HCT116 (cell line): ENCODE measurements at regions not wholly inside any gene's neighbourhood (a gene's known extent, or its start where the extent isn't known, plus 50 kb on each side); places are given as distances from the start of the nearest gene placed in this dataset.
A peak's percentile ranks its signal among the peaks of the same experiment; 100 is the strongest.

ENCODE experiments used
- ATAC-seq: fragments of 200-7000 bp; cut with Tn5 transposase; 2 replicates; pipeline ENCODE4 v1.9.1; 2020; ENCODE audit warnings: mild to moderate bottlenecking, moderate library complexity
- BruUV-seq: library from RNA; stranded (reverse); fragments of 400-500 nt; replicated peaks from 2 replicates; lab custom pipeline; 2021; lab: Mats Ljungman, UMichigan
- CTCF ChIA-PET: fragments of 300-600 bp; sonication (Branson Sonifier 250); formaldehyde crosslinking; loops from one replicate; lab custom pipeline; 2021; ENCODE audit warnings: antibody characterized with exemption; lab: Charles Lee
- POLR2A ChIA-PET: fragments of 300-600, 350-600 bp; sonication (Branson Sonifier 250); formaldehyde crosslinking; loops from one replicate; lab custom pipeline; 2021; ENCODE audit warnings: antibody characterized with exemption; lab: Charles Lee
- RAD21 ChIA-PET, 2 experiments: fragments of 300-600 bp; sonication (Branson Sonifier 250); formaldehyde crosslinking; loops; one replicate each; lab custom pipeline; 2023; ENCODE audit warnings: low total read pairs in 2 of 2; ENCODE audit not compliant: uncharacterized antibody in 2 of 2, unreplicated experiment in 2 of 2, low non-redundant PET in 1 of 2; lab: Charles Lee
- DNase-seq: peaks from one replicate; pipeline ENCODE4 v3.0.0-alpha.2; 2010; ENCODE audit warnings: low read depth, low spot score
- H2AFZ ChIP-seq: fragments of 200-600 bp; shearing (Covaris generic), sonication (generic); 2 replicates; pipeline ENCODE4 v1.6.1; 2017; ENCODE audit warnings: low read depth, mixed run types, mixed read lengths, antibody characterized with exemption, low read length; ENCODE audit not compliant: poor library complexity, severe bottlenecking
- H3K27ac ChIP-seq: 2 replicates; pipeline ENCODE4 v1.5.1; 2012; ENCODE audit warnings: low read depth, low read length
- H3K27me3 ChIP-seq: fragments of 200-600 bp; sonication (generic); 2 replicates; pipeline ENCODE4 v1.6.1; 2016; ENCODE audit warnings: mixed run types, low read length, mixed read lengths; ENCODE audit not compliant: insufficient read depth
- H3K36me3 ChIP-seq, 2 experiments: fragments of 200-500 bp in 1 of 2; fragments of 200-600 bp in 1 of 2; sonication (Bioruptor generic) in 1 of 2; sonication (generic) in 1 of 2; 2 replicates each; pipeline versions ENCODE4 v1.5.1 to v1.6.1; 2014 to 2016; ENCODE audit warnings: low read length in 2 of 2, inconsistent platforms in 1 of 2, mixed read lengths in 1 of 2, mixed run types in 1 of 2; ENCODE audit not compliant: insufficient read depth in 2 of 2, control insufficient read depth in 1 of 2
- H3K4me1 ChIP-seq, 2 experiments: fragments of 200-600 bp in 1 of 2; sonication (generic) in 1 of 2; 2 replicates each; pipeline versions ENCODE4 v1.5.1 to v1.6.1; 2012 to 2017; ENCODE audit warnings: low read length in 2 of 2, inconsistent platforms in 1 of 2, mild to moderate bottlenecking in 1 of 2, mixed read lengths in 1 of 2, mixed run types in 1 of 2, moderate library complexity in 1 of 2; ENCODE audit not compliant: insufficient read depth in 2 of 2, control insufficient read depth in 1 of 2
- H3K4me2 ChIP-seq: fragments of 200-600 bp; sonication (generic); 2 replicates; pipeline ENCODE4 v1.6.1; 2017; ENCODE audit warnings: mixed run types, low read length, mixed read lengths
- H3K4me3 ChIP-seq, 2 experiments: fragments of 200-600 bp in 1 of 2; sonication (generic) in 1 of 2; replicated peaks in 1 of 2; 2 replicates each; pipeline ENCODE4 v1.5.1; 2011 to 2016; ENCODE audit warnings: low read length in 2 of 2, control low read depth in 1 of 2, low read depth in 1 of 2, mild to moderate bottlenecking in 1 of 2, mixed read lengths in 1 of 2, mixed run types in 1 of 2
- H3K79me2 ChIP-seq: fragments of 200-600 bp; sonication (generic); 2 replicates; pipeline ENCODE4 v1.6.1; 2017; ENCODE audit warnings: mild to moderate bottlenecking, mixed run types, low read length, moderate library complexity, mixed read lengths; ENCODE audit not compliant: insufficient read depth
- H3K9ac ChIP-seq: fragments of 200-600 bp; sonication (generic); 2 replicates; pipeline ENCODE4 v1.6.1; 2016; ENCODE audit warnings: low read length, mixed read lengths
- H3K9me2 ChIP-seq: fragments of 200-600 bp; sonication (generic), shearing (Covaris generic); 2 replicates; pipeline ENCODE4 v1.6.1; 2017; ENCODE audit warnings: mixed run types, mild to moderate bottlenecking, moderate library complexity; ENCODE audit not compliant: insufficient read depth
- H3K9me3 ChIP-seq, 2 experiments: fragments of 200-500 bp in 1 of 2; fragments of 200-600 bp in 1 of 2; sonication (Bioruptor generic) in 1 of 2; sonication (generic) in 1 of 2; 2 replicates each; pipeline ENCODE4 v1.6.1; 2014 to 2017; ENCODE audit warnings: low read length in 2 of 2, mixed read lengths in 2 of 2, inconsistent platforms in 1 of 2, low read depth in 1 of 2, mild to moderate bottlenecking in 1 of 2, mixed run types in 1 of 2, moderate library complexity in 1 of 2; ENCODE audit not compliant: control insufficient read depth in 1 of 2, insufficient read depth in 1 of 2
- H4K20me1 ChIP-seq: fragments of 200-600 bp; sonication (generic), shearing (Covaris generic); 2 replicates; pipeline ENCODE4 v1.6.1; 2017; ENCODE audit warnings: mixed run types, mild to moderate bottlenecking, moderate library complexity; ENCODE audit not compliant: insufficient read depth
- CBX3 ChIP-seq: IDR thresholded peaks from 2 replicates; pipeline ENCODE4 v1.6.1; 2012; ENCODE audit warnings: low read depth
- CEBPB ChIP-seq: IDR thresholded peaks from 2 replicates; pipeline ENCODE4 v1.6.1; 2012; ENCODE audit warnings: low read depth
- CTCF ChIP-seq, 3 experiments: fragments of 200-600 bp in 1 of 3; sonication (generic) in 1 of 3; IDR thresholded peaks in 2 of 3; conservative IDR thresholded peaks in 1 of 3; 2 replicates each; pipeline ENCODE4 v1.5.1; 2012 to 2017; ENCODE audit warnings: low read depth in 2 of 3, low read length in 2 of 3, antibody characterized with exemption in 1 of 3, borderline replicate concordance in 1 of 3, control low read depth in 1 of 3, mild to moderate bottlenecking in 1 of 3, mixed read lengths in 1 of 3, mixed run types in 1 of 3, moderate library complexity in 1 of 3; ENCODE audit not compliant: insufficient read depth in 1 of 3
- EGR1 ChIP-seq: IDR thresholded peaks from 2 replicates; pipeline ENCODE4 v1.6.1; 2012; ENCODE audit warnings: low read depth
- ELF1 ChIP-seq: IDR thresholded peaks from 2 replicates; pipeline ENCODE4 v1.6.1; 2012; ENCODE audit warnings: low read depth, borderline replicate concordance
- EZH2 ChIP-seq: fragments of 200-600 bp; sonication (generic); IDR thresholded peaks from 2 replicates; pipeline ENCODE4 v1.6.1; 2017; ENCODE audit warnings: antibody characterized with exemption, mixed run types
- EZH2phosphoT487 ChIP-seq: fragments of 200-600 bp; IDR thresholded peaks from 2 replicates; pipeline ENCODE4 v1.6.1; 2018; ENCODE audit warnings: antibody characterized with exemption, borderline replicate concordance
- FOSL1 ChIP-seq: IDR thresholded peaks from 2 replicates; pipeline ENCODE4 v1.6.1; 2012; ENCODE audit warnings: low read depth
- JUND ChIP-seq: IDR thresholded peaks from 2 replicates; pipeline ENCODE4 v1.6.1; 2012
- SIN3A ChIP-seq: IDR thresholded peaks from 2 replicates; pipeline ENCODE4 v1.6.1; 2012; ENCODE audit warnings: low read depth
- SRF ChIP-seq: IDR thresholded peaks from 2 replicates; pipeline ENCODE4 v1.6.1; 2012; ENCODE audit warnings: low read depth
- TCF7L2 ChIP-seq: IDR thresholded peaks from 2 replicates; pipeline ENCODE4 v1.7.0; 2011; ENCODE audit warnings: borderline replicate concordance, inconsistent platforms; ENCODE audit not compliant: insufficient read depth, insufficient read length; ENCODE audit errors: extremely low read depth
- YY1 ChIP-seq: IDR thresholded peaks from 2 replicates; pipeline ENCODE4 v1.6.1; 2011; ENCODE audit warnings: low read length, low read depth, moderate library complexity, mild to moderate bottlenecking; ENCODE audit not compliant: insufficient replicate concordance; ENCODE audit errors: extremely low read depth
- ZFX ChIP-seq: fragments of 450-650 bp; IDR thresholded peaks from 2 replicates; pipeline ENCODE4 v1.6.1; 2017
- intact Hi-C: fragments of 100-400 bp; cut with micrococcal nuclease; formaldehyde crosslinking; loops from 2 replicates; pipeline ENCODE4 v1.10.0; 2022
- TF ChIP-seq, protein P1 (sequence below): IDR thresholded peaks from 2 replicates; pipeline ENCODE4 v1.6.1; 2012; ENCODE audit warnings: low read depth

- no peak for TF ChIP-seq TCF7L2
- TF ChIP-seq, all 23 proteins: peak for 0
These were observed 90.4 kb downstream of the CYP26B1 start (continued) for GRCh38 chr2:72057308-72057707.

- H4K20me1 ChIP-seq, result no peaks in the 10 kb centered on the region
- no peak overlapping the region for H3K9ac ChIP-seq
- ATAC-seq (no peak), DNase-seq (no peak)
- no peaks in the 10 kb centered on the region for H3K36me3 ChIP-seq
- H3K9me3 ChIP-seq, result no peaks in the 10 kb centered on the region; a peak in 1 of 4 replicates
- H3K79me2 ChIP-seq, result no peaks in the 10 kb centered on the region
- no peaks in the 10 kb centered on the region; the same call in 1 of the 2 replicates for H3K9me2 ChIP-seq
- H3K4me3 ChIP-seq, result no peak overlapping the region
- POLR2A ChIA-PET, result interaction anchor here (0.7 kb wide), 1 partner anchor 23 kb away, joined by 10 read pairs; no protein-coding TSS in a partner anchor
- H3K4me1 ChIP-seq, result no peaks in the 10 kb centered on the region
- no peak overlapping the region for H3K4me2 ChIP-seq
- no peaks in the 10 kb centered on the region for H3K27me3 ChIP-seq
- no TSS peak for BruUV-seq
- RAD21 ChIA-PET, result no interaction called here
- peak overlapping the region; percentile 5 for H2AFZ ChIP-seq
- intact Hi-C loops, result no loop called here
- H3K27ac ChIP-seq, result no peak overlapping the region
- CTCF ChIA-PET, result interaction anchor here (1.0 kb wide), 1 partner anchor 128 kb away, joined by 3 read pairs; no protein-coding TSS in a partner anchor
- TF ChIP-seq SRF (no peak), FOSL1 (no peak), JUND (no peak), EGR1 (no peak), YY1 (no peak), CEBPB (no peak), EZH2phosphoT487 (no peak), CBX3 (no peak), ELF1 (no peak), CTCF (IDR thresholded peaks at IDR 0.05 in 2 of 3, conservative IDR thresholded peaks at IDR 0.05 in 1 of 3; ENCODE audit: borderline replicate concordance in 1 of 3, insufficient read depth in 1 of 3, low read depth in 2 of 3, low read length in 2 of 3) (no peak), EZH2 (no peak), ZFX (no peak), SIN3A (no peak), TCF7L2 (no peak)
- TF ChIP-seq, protein P1, sequence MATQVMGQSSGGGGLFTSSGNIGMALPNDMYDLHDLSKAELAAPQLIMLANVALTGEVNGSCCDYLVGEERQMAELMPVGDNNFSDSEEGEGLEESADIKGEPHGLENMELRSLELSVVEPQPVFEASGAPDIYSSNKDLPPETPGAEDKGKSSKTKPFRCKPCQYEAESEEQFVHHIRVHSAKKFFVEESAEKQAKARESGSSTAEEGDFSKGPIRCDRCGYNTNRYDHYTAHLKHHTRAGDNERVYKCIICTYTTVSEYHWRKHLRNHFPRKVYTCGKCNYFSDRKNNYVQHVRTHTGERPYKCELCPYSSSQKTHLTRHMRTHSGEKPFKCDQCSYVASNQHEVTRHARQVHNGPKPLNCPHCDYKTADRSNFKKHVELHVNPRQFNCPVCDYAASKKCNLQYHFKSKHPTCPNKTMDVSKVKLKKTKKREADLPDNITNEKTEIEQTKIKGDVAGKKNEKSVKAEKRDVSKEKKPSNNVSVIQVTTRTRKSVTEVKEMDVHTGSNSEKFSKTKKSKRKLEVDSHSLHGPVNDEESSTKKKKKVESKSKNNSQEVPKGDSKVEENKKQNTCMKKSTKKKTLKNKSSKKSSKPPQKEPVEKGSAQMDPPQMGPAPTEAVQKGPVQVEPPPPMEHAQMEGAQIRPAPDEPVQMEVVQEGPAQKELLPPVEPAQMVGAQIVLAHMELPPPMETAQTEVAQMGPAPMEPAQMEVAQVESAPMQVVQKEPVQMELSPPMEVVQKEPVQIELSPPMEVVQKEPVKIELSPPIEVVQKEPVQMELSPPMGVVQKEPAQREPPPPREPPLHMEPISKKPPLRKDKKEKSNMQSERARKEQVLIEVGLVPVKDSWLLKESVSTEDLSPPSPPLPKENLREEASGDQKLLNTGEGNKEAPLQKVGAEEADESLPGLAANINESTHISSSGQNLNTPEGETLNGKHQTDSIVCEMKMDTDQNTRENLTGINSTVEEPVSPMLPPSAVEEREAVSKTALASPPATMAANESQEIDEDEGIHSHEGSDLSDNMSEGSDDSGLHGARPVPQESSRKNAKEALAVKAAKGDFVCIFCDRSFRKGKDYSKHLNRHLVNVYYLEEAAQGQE, result no peak
These were observed 95.6 kb downstream of the CYP26B1 start for GRCh38 chr2:72051971-72052505.
